Lung (tissue), 11 donors: ENCODE measurements at regions not wholly inside any gene's neighbourhood (a gene's known extent, or its start where the extent isn't known, plus 50 kb on each side); places are given as distances from the start of the nearest gene placed in this dataset.

Experiments
- ATAC-seq: fragments of 200-7000 bp; cut with Tn5 transposase; one replicate; pipeline ENCODE4 v1.9.1; 2020; ENCODE audit warnings: moderate number of reproducible peaks; ENCODE audit not compliant: insufficient read depth, low FRiP score
- DNase-seq, 3 donors: peaks; one replicate each; pipeline ENCODE4 v3.0.0-alpha.2; 2013 to 2017
- H3K27ac ChIP-seq, 2 donors: one replicate each; pipeline ENCODE4 v1.5.1; 2013; ENCODE audit warnings: mild to moderate bottlenecking in 2 of 2, moderate library complexity in 2 of 2, control low read depth in 1 of 2, inconsistent platforms in 1 of 2, low read depth in 1 of 2, low read length in 1 of 2
- H3K27me3 ChIP-seq, 3 donors: one replicate each; pipeline ENCODE4 v1.5.1; 2013; ENCODE audit warnings: low read length in 2 of 3; ENCODE audit not compliant: control insufficient read depth in 3 of 3, insufficient read depth in 3 of 3
- H3K36me3 ChIP-seq, 4 donors: one replicate each; pipeline ENCODE4 v1.5.1; 2013; ENCODE audit warnings: low read length in 4 of 4, mild to moderate bottlenecking in 1 of 4, moderate library complexity in 1 of 4; ENCODE audit not compliant: control insufficient read depth in 4 of 4, insufficient read depth in 4 of 4
- H3K4me1 ChIP-seq, 5 donors: one replicate each; pipeline ENCODE4 v1.5.1; 2013; ENCODE audit warnings: low read length in 5 of 5, mild to moderate bottlenecking in 2 of 5, moderate library complexity in 1 of 5; ENCODE audit not compliant: control insufficient read depth in 5 of 5, insufficient read depth in 5 of 5
- H3K4me3 ChIP-seq: one replicate; pipeline ENCODE4 v1.5.1; 2013; ENCODE audit warnings: mild to moderate bottlenecking, control low read depth, moderate library complexity
- H3K9ac ChIP-seq, 2 donors: one replicate each; pipeline ENCODE4 v1.5.1; 2013; ENCODE audit warnings: low read length in 2 of 2, control low read depth in 1 of 2; ENCODE audit not compliant: insufficient read depth in 1 of 2
- H3K9me3 ChIP-seq, 4 donors: one replicate each; pipeline ENCODE4 v1.5.1; 2013; ENCODE audit warnings: low read length in 3 of 4, mild to moderate bottlenecking in 1 of 4, moderate library complexity in 1 of 4; ENCODE audit not compliant: control insufficient read depth in 4 of 4, insufficient read depth in 3 of 4
- CTCF ChIP-seq: IDR thresholded peaks from 2 replicates; pipeline ENCODE4 v1.5.1; 2012; ENCODE audit warnings: mild to moderate bottlenecking; ENCODE audit errors: control extremely low read depth, extremely low read depth
- WGBS, 2 donors: extraction: QIAGEN DNeasy Blood & Tissue Kit; methylation state at CpG; one replicate each; pipeline ENCODE4 v1.1.7; 2013; 5-methylcytosine and 5-hydroxymethylcytosine counted together
- donor health status: control.
- donor health status: control.
- donor health status: Bipolar disorder and iron deficiency.
- donor health status: healthy.
- donor health status: DM: yes; HTN: yes; CAD: no.

- no peak for ATAC-seq
- WGBS, 2 donors, result 98 to 99% methylated on average over 3 of the region's 3 CpGs
- peaks cover 0 to 2% (median 0%) of the 10 kb centered on the region in 4 donors for H3K9me3 ChIP-seq
These were observed 243.0 kb downstream of the HNMT start for GRCh38 chr2:138207074-138207930.

GRCh38 chr2:138209009-138209408 lies 244.7 kb downstream of the HNMT start:
- WGBS, 2 donors, result 82 to 93% methylated on average over 3 of the region's 3 CpGs
- H3K9me3 ChIP-seq, result peaks cover 0 to 2% (median 0%) of the 10 kb centered on the region in 4 donors

More at GRCh38 chr2:138207074-138207930, 243.0 kb downstream of the HNMT start:
- no peaks in the 10 kb centered on the region for H3K4me1 ChIP-seq
- DNase-seq, result no peak
- no peak overlapping the region for H3K27ac ChIP-seq
- H3K4me3 ChIP-seq, result no peak overlapping the region
- no peak for TF ChIP-seq CTCF
- no peaks in the 10 kb centered on the region for H3K27me3 ChIP-seq
- peaks cover 0 to 1% (median 0%) of the 10 kb centered on the region in 4 donors for H3K36me3 ChIP-seq
- no peak overlapping the region for H3K9ac ChIP-seq

GRCh38 chr2:138210487-138210886 lies 246.2 kb downstream of the HNMT start:
- no peak for ATAC-seq

More at GRCh38 chr2:138209009-138209408, 244.7 kb downstream of the HNMT start:
- no peaks in the 10 kb centered on the region for H3K27me3 ChIP-seq
- H3K9ac ChIP-seq, result no peak overlapping the region
- no peak overlapping the region for H3K4me3 ChIP-seq
- DNase-seq (no peak), ATAC-seq (no peak)
- H3K36me3 ChIP-seq, result peaks cover 0 to 1% (median 0%) of the 10 kb centered on the region in 4 donors
- no peak for TF ChIP-seq CTCF
- no peak overlapping the region for H3K27ac ChIP-seq
- no peaks in the 10 kb centered on the region for H3K4me1 ChIP-seq

More at GRCh38 chr2:138210487-138210886, 246.2 kb downstream of the HNMT start:
- DNase-seq, result no peak
- Histone ChIP-seq H3K36me3 (peaks cover 0 to 1% (median 0%) of the 10 kb centered on the region in 4 donors), H3K4me1 (no peaks in the 10 kb centered on the region), H3K4me3 (no peak overlapping the region), H3K27me3 (no peaks in the 10 kb centered on the region), H3K9ac (no peak overlapping the region), H3K9me3 (no peaks in the 10 kb centered on the region), H3K27ac (no peak overlapping the region)
- TF ChIP-seq CTCF, result no peak
- 67 to 90% methylated on average over 2 of the region's 2 CpGs for WGBS, 2 donors
